H1 (cell line): ENCODE measurements at regions not wholly inside any gene's neighbourhood (a gene's known extent, or its start where the extent isn't known, plus 50 kb on each side); places are given as distances from the start of the nearest gene placed in this dataset.

Source experiments
- CTCF ChIA-PET: fragments of 300-600 bp; sonication (Branson Sonifier 250); formaldehyde crosslinking; loops from one replicate; lab custom pipeline; 2021; ENCODE audit not compliant: partially characterized antibody; lab: Charles Lee
- POLR2A ChIA-PET: fragments of 300-600 bp; sonication (Branson Sonifier 250); formaldehyde crosslinking; loops from one replicate; lab custom pipeline; 2021; ENCODE audit warnings: inconsistent platforms; ENCODE audit not compliant: partially characterized antibody; lab: Charles Lee
- DNase-seq, 2 experiments: peaks; one replicate each; pipeline versions ENCODE4 v3.0.0 to v3.0.0-alpha.2; 2010 to 2022; ENCODE audit warnings: low spot score in 2 of 2, low read depth in 1 of 2, mixed read lengths in 1 of 2
- FAIRE-seq: peaks from 2 replicates; lab custom pipeline; 2011; peaks lifted over from hg19 to GRCh38; lab: Jason Lieb, UNC
- H2AFZ ChIP-seq: 2 replicates; pipeline ENCODE4 v1.8.1; 2012; ENCODE audit warnings: low read length, inconsistent platforms
- H2AK5ac ChIP-seq: 2 replicates; pipeline ENCODE4 v1.6.1; 2013; ENCODE audit warnings: low read depth, low read length
- H2BK120ac ChIP-seq: replicated peaks from 2 replicates; pipeline ENCODE3; 2013; ENCODE audit warnings: low read depth, low read length, inconsistent platforms
- H2BK12ac ChIP-seq: 2 replicates; pipeline ENCODE4 v1.6.1; 2013; ENCODE audit warnings: low read depth, low read length
- H2BK15ac ChIP-seq: 2 replicates; pipeline ENCODE4 v1.6.1; 2013; ENCODE audit warnings: low read length
- H2BK20ac ChIP-seq: 2 replicates; pipeline ENCODE4 v1.6.1; 2013; ENCODE audit warnings: low read length
- H2BK5ac ChIP-seq: 2 replicates; pipeline ENCODE4 v1.6.1; 2013; ENCODE audit warnings: low read depth, low read length
- H3K14ac ChIP-seq: 2 replicates; pipeline ENCODE4 v1.6.1; 2013; ENCODE audit warnings: inconsistent platforms; ENCODE audit not compliant: insufficient read length
- H3K18ac ChIP-seq: 2 replicates; pipeline ENCODE4 v1.6.1; 2013; ENCODE audit warnings: low read length; ENCODE audit errors: extremely low read depth
- H3K23ac ChIP-seq: 2 replicates; pipeline ENCODE4 v1.6.1; 2013; ENCODE audit warnings: inconsistent platforms; ENCODE audit not compliant: insufficient read length
- H3K23me2 ChIP-seq: 2 replicates; pipeline ENCODE4 v1.6.1; 2013; ENCODE audit warnings: low read depth, low read length
- H3K27ac ChIP-seq: 2 replicates; pipeline ENCODE4 v1.6.1; 2011; ENCODE audit warnings: low read depth, low read length, inconsistent platforms
- H3K27me3 ChIP-seq, 4 experiments: replicated peaks in 1 of 4; 1 replicate in 1 of 4; 2 replicates in 3 of 4; pipeline versions ENCODE4 v1.6.1 to v1.8.1; 2011 to 2013; ENCODE audit warnings: low read length in 3 of 4, mild to moderate bottlenecking in 3 of 4, inconsistent platforms in 2 of 4, mixed read lengths in 2 of 4, moderate library complexity in 1 of 4; ENCODE audit not compliant: control insufficient read depth in 3 of 4, insufficient read depth in 3 of 4; ENCODE audit errors: extremely low read depth in 1 of 4
- H3K36me3 ChIP-seq, 4 experiments: 2 replicates each; pipeline versions ENCODE4 v1.6.1 to v1.8.1; 2011 to 2013; ENCODE audit warnings: mild to moderate bottlenecking in 4 of 4, low read length in 3 of 4, moderate library complexity in 2 of 4, control low read depth in 1 of 4, inconsistent platforms in 1 of 4; ENCODE audit not compliant: insufficient read depth in 4 of 4, control insufficient read depth in 2 of 4
- H3K4ac ChIP-seq: replicated peaks from 2 replicates; pipeline ENCODE3; 2013; ENCODE audit warnings: low read length, low read depth, mixed read lengths, inconsistent platforms; ENCODE audit not compliant: insufficient read length
- H3K4me1 ChIP-seq, 4 experiments: replicated peaks in 1 of 4; 1 replicate in 1 of 4; 2 replicates in 3 of 4; pipeline versions ENCODE4 v1.6.1 to v1.8.1; 2011 to 2013; ENCODE audit warnings: low read length in 3 of 4, inconsistent platforms in 2 of 4, mixed read lengths in 1 of 4; ENCODE audit not compliant: insufficient read depth in 4 of 4, control insufficient read depth in 3 of 4
- H3K4me2 ChIP-seq, 2 experiments: 2 replicates each; pipeline versions ENCODE4 v1.6.1 to v1.8.1; 2011 to 2013; ENCODE audit warnings: low read depth in 2 of 2, low read length in 2 of 2, control low read depth in 1 of 2, inconsistent platforms in 1 of 2, mild to moderate bottlenecking in 1 of 2; ENCODE audit not compliant: insufficient read depth in 1 of 2
- H3K4me3 ChIP-seq, 4 experiments: fragments of 200-600, 300-600 bp in 1 of 4; sonication (generic), shearing (Covaris generic), sonication (Bioruptor Twin) in 1 of 4; 2 replicates each; pipeline versions ENCODE4 v1.5.1 to v1.8.1; 2011 to 2016; ENCODE audit warnings: low read length in 4 of 4, low read depth in 3 of 4, control low read depth in 2 of 4, inconsistent platforms in 2 of 4, mild to moderate bottlenecking in 2 of 4, mixed read lengths in 1 of 4, moderate library complexity in 1 of 4; ENCODE audit not compliant: insufficient read depth in 2 of 4; ENCODE audit errors: extremely low read depth in 1 of 4
- H3K56ac ChIP-seq: replicated peaks from 2 replicates; pipeline ENCODE3; 2013; ENCODE audit warnings: low read depth, mild to moderate bottlenecking, mixed read lengths, low read length, inconsistent platforms; ENCODE audit not compliant: insufficient read length
- H3K79me1 ChIP-seq: 2 replicates; pipeline ENCODE4 v1.6.1; 2013; ENCODE audit warnings: low read depth, low read length, control low read depth
- H3K79me2 ChIP-seq, 2 experiments: 2 replicates each; pipeline versions ENCODE4 v1.6.1 to v1.8.1; 2012 to 2013; ENCODE audit warnings: low read length in 2 of 2, mild to moderate bottlenecking in 2 of 2, inconsistent platforms in 1 of 2; ENCODE audit not compliant: insufficient read depth in 2 of 2, control insufficient read depth in 1 of 2
- H3K9ac ChIP-seq, 4 experiments: replicated peaks in 1 of 4; 1 replicate in 1 of 4; 2 replicates in 3 of 4; pipeline versions ENCODE4 v1.6.1 to v1.8.1; 2011 to 2013; ENCODE audit warnings: low read depth in 3 of 4, low read length in 3 of 4, control low read depth in 2 of 4, mild to moderate bottlenecking in 2 of 4, moderate library complexity in 2 of 4, inconsistent platforms in 1 of 4; ENCODE audit errors: extremely low read depth in 1 of 4
- H3K9me3 ChIP-seq, 2 experiments: 2 replicates each; pipeline versions ENCODE4 v1.6.1 to v1.8.1; 2012 to 2013; ENCODE audit warnings: mild to moderate bottlenecking in 2 of 2, moderate library complexity in 2 of 2, control low read depth in 1 of 2, inconsistent platforms in 1 of 2, low read depth in 1 of 2, low read length in 1 of 2, mixed read lengths in 1 of 2; ENCODE audit not compliant: insufficient read depth in 2 of 2
- H4K20me1 ChIP-seq, 2 experiments: replicated peaks in 1 of 2; 2 replicates each; pipeline versions ENCODE3 to v1.8.1; 2011 to 2013; ENCODE audit warnings: inconsistent platforms in 2 of 2, low read length in 2 of 2, mild to moderate bottlenecking in 1 of 2; ENCODE audit not compliant: insufficient read depth in 2 of 2, control insufficient read depth in 1 of 2
- H4K5ac ChIP-seq: 2 replicates; pipeline ENCODE4 v1.6.1; 2013; ENCODE audit warnings: low read length, low read depth, mixed read lengths, inconsistent platforms; ENCODE audit not compliant: insufficient read length
- H4K8ac ChIP-seq: 2 replicates; pipeline ENCODE4 v1.8.0; 2013; ENCODE audit warnings: mild to moderate bottlenecking, moderate library complexity, low read length, inconsistent platforms; ENCODE audit not compliant: insufficient read depth; ENCODE audit errors: extremely low read depth
- H4K91ac ChIP-seq: replicated peaks from 2 replicates; pipeline ENCODE3; 2013; ENCODE audit warnings: low read length, mixed read lengths, inconsistent platforms; ENCODE audit not compliant: insufficient read length
- ASH2L ChIP-seq: fragments of 200-600, 300-600 bp; sonication (generic); IDR thresholded peaks from one replicate; pipeline ENCODE4 v1.7.1; 2017; ENCODE audit warnings: low read length
- KDM4A ChIP-seq: IDR thresholded peaks from one replicate; pipeline ENCODE4 v1.7.1; 2012; ENCODE audit warnings: low read depth, mild to moderate bottlenecking, moderate library complexity, low read length, inconsistent platforms; ENCODE audit not compliant: severe bottlenecking
- SP1 ChIP-seq: IDR thresholded peaks from 2 replicates; pipeline ENCODE4 v1.6.1; 2011; ENCODE audit warnings: low read depth, low read length
- WGBS, 2 experiments: shearing (Covaris generic) in 1 of 2; methylation state at CpG; one replicate each; pipeline versions ENCODE4 v1.1.6 to v1.1.7; 2013 to 2015; ENCODE audit warnings: low lambda C conversion rate in 2 of 2, mixed read lengths in 2 of 2, inconsistent platforms in 1 of 2, low coverage in 1 of 2, missing lambda C conversion rate in 1 of 2; ENCODE audit not compliant: insufficient replicate concordance in 2 of 2, insufficient coverage in 1 of 2, insufficient read length in 1 of 2; ENCODE audit errors: extremely low coverage in 1 of 2, missing lambda C conversion rate in 1 of 2; 5-methylcytosine and 5-hydroxymethylcytosine counted together
- TF ChIP-seq, protein P1 (sequence below), 3 experiments: IDR thresholded peaks; 1 replicate in 2 of 3; 2 replicates in 1 of 3; pipeline versions ENCODE4 v1.5.1 to v1.6.1; 2011; ENCODE audit warnings: low read length in 3 of 3, mild to moderate bottlenecking in 3 of 3, inconsistent platforms in 2 of 3, low read depth in 1 of 3, moderate library complexity in 1 of 3; ENCODE audit not compliant: insufficient read depth in 1 of 3; ENCODE audit errors: control extremely low read depth in 1 of 3

DNA sequence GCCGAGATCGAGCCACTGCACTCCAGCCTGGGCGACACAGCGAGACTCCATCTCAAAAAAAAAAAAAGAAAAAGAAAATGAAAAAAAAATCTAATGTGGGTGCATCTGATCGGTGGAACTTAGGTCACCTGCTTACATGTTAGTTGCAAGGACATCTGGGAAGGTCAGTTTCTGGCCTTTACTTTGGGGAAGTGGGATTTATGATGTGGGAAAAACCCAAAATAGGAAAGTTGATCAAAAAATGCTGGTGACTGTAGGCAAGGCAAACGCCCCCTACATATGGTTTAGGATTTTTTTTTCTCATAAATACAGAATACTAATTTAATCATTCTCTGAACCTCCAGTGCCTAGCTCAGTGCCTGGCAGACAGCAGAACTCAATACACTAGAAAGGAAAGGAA is 69.2 kb upstream of the PIM1 start:
- H3K23ac ChIP-seq: no peak overlapping the region
- no peak overlapping the region for H3K14ac ChIP-seq
- no peaks in the 10 kb centered on the region; the same call in 1 of the 2 replicates for H3K23me2 ChIP-seq
- no peak overlapping the region for H4K8ac ChIP-seq
- no peak overlapping the region for H3K9ac ChIP-seq
- H3K9me3 ChIP-seq: no peaks in the 10 kb centered on the region
- H3K4ac ChIP-seq: no peak overlapping the region
- H2AFZ ChIP-seq: no peak overlapping the region
- H2BK15ac ChIP-seq: peak overlapping the region; percentile 85; the same call in 1 of the 2 replicates
- no peaks in the 10 kb centered on the region for H3K79me1 ChIP-seq
- CTCF ChIA-PET: interaction anchor here (0.7 to 5.6 kb wide), 6 partner anchors 25 to 71 kb away, joined by 3 to 32 read pairs (median 4); partner anchors contain the start of gene PIM1
- H3K18ac ChIP-seq: 0 out of 2 replicates have a peak overlapping the region, but pooled peaks have one; percentile 33
- DNase-seq (no peak), FAIRE-seq (no peak)
- H2BK5ac ChIP-seq: no peak overlapping the region
- H4K91ac ChIP-seq: no peak overlapping the region
- H2BK120ac ChIP-seq: no peak overlapping the region
- H2BK20ac ChIP-seq: no peak overlapping the region
- H2AK5ac ChIP-seq: no peak overlapping the region
- no peaks in the 10 kb centered on the region for H3K36me3 ChIP-seq
- no peaks in the 10 kb centered on the region for H4K20me1 ChIP-seq
- H2BK12ac ChIP-seq: peak overlapping the region; percentile 95; the same call in 1 of the 2 replicates
- H3K27ac ChIP-seq: no peak overlapping the region
- 85% methylated on average over 6 of the region's 6 CpGs; no CpG with 5 or more reads in 1 of the 2 experiments for WGBS, 2 experiments
- H3K4me1 ChIP-seq: peaks cover 23 to 33% (median 28%) of the 10 kb centered on the region in 4 experiments
- H3K56ac ChIP-seq: no peak overlapping the region
- H4K5ac ChIP-seq: no peak overlapping the region
- no peaks in the 10 kb centered on the region for H3K79me2 ChIP-seq
- POLR2A ChIA-PET: interaction anchor here (3.2 to 7.5 kb wide), 6 partner anchors 8 to 70 kb away, joined by 24 to 80 read pairs (median 60); partner anchors contain the start of gene PIM1
- H3K4me3 ChIP-seq: no peak overlapping the region
- H3K4me2 ChIP-seq: no peak overlapping the region
- TF ChIP-seq ASH2L: no peak
- TF ChIP-seq KDM4A: no peak
- TF ChIP-seq, protein P1, sequence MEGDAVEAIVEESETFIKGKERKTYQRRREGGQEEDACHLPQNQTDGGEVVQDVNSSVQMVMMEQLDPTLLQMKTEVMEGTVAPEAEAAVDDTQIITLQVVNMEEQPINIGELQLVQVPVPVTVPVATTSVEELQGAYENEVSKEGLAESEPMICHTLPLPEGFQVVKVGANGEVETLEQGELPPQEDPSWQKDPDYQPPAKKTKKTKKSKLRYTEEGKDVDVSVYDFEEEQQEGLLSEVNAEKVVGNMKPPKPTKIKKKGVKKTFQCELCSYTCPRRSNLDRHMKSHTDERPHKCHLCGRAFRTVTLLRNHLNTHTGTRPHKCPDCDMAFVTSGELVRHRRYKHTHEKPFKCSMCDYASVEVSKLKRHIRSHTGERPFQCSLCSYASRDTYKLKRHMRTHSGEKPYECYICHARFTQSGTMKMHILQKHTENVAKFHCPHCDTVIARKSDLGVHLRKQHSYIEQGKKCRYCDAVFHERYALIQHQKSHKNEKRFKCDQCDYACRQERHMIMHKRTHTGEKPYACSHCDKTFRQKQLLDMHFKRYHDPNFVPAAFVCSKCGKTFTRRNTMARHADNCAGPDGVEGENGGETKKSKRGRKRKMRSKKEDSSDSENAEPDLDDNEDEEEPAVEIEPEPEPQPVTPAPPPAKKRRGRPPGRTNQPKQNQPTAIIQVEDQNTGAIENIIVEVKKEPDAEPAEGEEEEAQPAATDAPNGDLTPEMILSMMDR (IDR thresholded peaks at IDR 0.05; ENCODE audit: control extremely low read depth in 1 of 3, insufficient read depth in 1 of 3, low read depth in 1 of 3, low read length in 3 of 3): peak in 1 of 3 experiments; percentile 2; a peak in 1 of 4 replicates
- TF ChIP-seq SP1: no peak
- no peaks in the 10 kb centered on the region for H3K27me3 ChIP-seq
